ENCODE measurements at regions not wholly inside any gene's neighbourhood (a gene's known extent, or its start where the extent isn't known, plus 50 kb on each side); places are given as distances from the start of the nearest gene placed in this dataset.
A peak's percentile ranks its signal among the peaks of the same experiment; 100 is the strongest.
"Not testable (repeated sequence)": the region's sequence is repeated elsewhere in the genome, so short reads cannot be mapped to it uniquely, and the experiment has no call there.

GRCh38 chr2:61662990-61663389 lies 124.8 kb upstream of the XPO1 start:
- TF ChIP-seq CTCF (conservative IDR thresholded peaks at IDR 0.05) (no peak), ZFX (IDR thresholded peaks at IDR 0.05) (no peak)
- no peak overlapping the region for H3K27ac ChIP-seq

DNA sequence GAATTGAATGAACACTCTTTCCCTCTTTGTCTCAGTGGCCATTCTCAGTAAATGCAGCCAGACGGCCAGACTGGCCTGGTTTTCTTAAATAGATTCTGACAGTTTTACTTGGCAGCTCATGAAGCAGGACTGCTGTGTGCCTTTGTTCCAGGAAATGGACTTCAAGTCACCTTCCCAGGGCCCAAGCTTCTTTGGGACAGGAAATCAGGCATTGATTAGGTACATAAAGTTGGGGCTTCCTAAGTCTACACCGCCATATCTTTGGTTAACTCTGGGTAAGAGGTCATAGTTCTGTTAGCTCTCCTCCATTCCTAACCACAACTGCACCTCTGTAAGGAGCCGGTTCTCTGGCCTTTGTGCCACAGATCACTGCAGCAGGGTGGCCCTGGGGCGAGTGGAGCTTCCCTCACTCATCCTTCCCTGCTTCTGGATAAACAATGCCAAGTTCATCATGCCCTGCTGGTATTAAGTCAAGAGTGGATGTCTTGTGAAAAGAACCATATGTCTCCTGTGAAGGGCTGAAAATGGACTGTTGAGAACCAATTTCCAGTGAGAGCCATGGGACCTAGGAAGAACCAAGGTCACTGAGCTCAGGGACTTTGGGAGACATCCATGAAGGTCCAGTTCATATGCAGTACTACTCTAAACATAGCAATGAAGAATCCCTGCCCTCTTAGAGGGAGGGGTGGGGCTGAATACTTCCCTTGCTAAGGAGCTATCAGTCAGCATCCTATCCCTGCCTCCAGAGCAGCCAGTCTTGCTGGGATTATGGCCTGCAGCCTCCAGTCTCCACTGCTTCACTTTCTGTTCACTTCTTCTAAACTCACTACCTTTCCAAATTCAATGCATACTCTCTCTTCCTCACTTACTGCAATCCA lies 122.6 kb upstream of the XPO1 start:
- H3K27ac ChIP-seq, result no peak overlapping the region
- TF ChIP-seq ZFX (IDR thresholded peaks at IDR 0.05) (no peak), CTCF (conservative IDR thresholded peaks at IDR 0.05) (no peak)

GRCh38 chr2:61658841-61659780 lies 121.0 kb upstream of the XPO1 start:
- H3K27ac ChIP-seq, result no peak overlapping the region
- peak; percentile 58 for TF ChIP-seq CTCF (conservative IDR thresholded peaks at IDR 0.05)
- TF ChIP-seq ZFX (IDR thresholded peaks at IDR 0.05), result no peak

- not testable (repeated sequence) for H3K27ac ChIP-seq
These were observed 111.8 kb upstream of the XPO1 start for GRCh38 chr2:61649946-61650345.

DNA sequence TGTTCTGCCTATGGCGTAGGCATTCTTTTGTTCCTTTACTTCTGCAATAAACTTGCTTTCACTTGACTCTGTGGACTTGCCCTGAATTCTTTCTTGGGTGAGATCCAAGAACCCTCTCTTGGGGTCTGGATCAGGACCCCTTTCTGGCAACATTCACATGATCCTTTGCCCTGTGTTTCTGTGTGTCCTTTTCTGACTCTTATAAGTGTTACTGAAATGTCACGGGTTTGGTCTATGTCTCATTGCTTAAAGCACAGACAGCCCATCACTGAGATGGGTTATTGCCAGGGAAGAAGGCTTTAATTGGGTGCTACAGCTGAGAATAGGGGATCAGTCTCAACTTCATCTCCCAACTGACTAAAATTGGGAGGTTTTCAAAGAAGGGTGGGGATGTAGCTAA lies 110.9 kb upstream of the XPO1 start:
- no peak overlapping the region for H3K27ac ChIP-seq
- TF ChIP-seq ZFX (IDR thresholded peaks at IDR 0.05) (no peak), CTCF (conservative IDR thresholded peaks at IDR 0.05) (no peak)

GRCh38 chr2:61647044-61647443 lies 108.9 kb upstream of the XPO1 start:
- no peak overlapping the region for H3K27ac ChIP-seq
- TF ChIP-seq CTCF (conservative IDR thresholded peaks at IDR 0.05) (no peak), ZFX (IDR thresholded peaks at IDR 0.05) (no peak)

DNA sequence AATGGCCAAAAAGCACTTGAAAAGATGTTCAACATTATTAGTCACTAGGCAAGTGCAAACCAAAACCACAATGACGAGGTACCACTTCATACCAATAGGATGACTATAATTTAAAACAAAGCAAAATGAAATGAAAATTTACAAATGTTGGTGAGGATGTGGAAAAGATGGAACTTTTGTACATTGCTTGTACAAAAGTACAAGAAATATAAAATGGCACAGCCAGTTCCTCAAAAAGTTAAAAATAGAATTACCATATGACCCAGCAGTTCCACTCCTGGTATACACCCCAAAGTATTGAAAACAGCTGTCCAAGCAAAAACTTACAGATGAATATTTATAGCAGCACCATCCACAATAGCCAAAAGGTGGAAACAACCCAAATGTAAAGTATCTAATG lies 107.8 kb upstream of the XPO1 start:
- no peak overlapping the region for H3K27ac ChIP-seq
- no peak for TF ChIP-seq CTCF (conservative IDR thresholded peaks at IDR 0.05)
- no peak for TF ChIP-seq ZFX (IDR thresholded peaks at IDR 0.05)

GRCh38 chr2:61643153-61643552 lies 105.0 kb upstream of the XPO1 start:
- H3K27ac ChIP-seq, result not testable (repeated sequence)

All from C4-2B (cell line).